ENCODE measurements at regions not wholly inside any gene's neighbourhood (a gene's known extent, or its start where the extent isn't known, plus 50 kb on each side); places are given as distances from the start of the nearest gene placed in this dataset.

DNA sequence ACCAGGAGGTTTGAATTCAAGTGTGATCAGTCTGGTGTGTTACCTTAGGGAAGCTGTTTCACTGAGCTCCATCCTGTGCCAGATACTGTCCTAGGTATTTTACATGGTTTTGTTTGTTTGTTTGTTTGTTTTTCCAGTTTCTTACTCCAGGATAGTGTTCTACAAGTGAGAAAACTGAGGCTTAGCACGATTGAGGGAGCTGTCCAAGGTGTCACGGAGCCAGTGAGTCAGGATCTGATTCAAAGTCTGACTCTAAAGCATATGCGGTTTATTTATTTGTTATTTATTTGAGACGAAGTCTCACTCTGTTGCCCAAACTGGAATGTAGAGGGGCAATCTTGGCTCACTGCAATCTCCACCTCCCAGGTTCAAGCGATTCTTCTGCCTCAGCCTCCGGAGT lies 79.7 kb upstream of the GNG2 start:
- no peak for DNase-seq (ENCODE audit: low read depth)
- TF ChIP-seq, protein P1, sequence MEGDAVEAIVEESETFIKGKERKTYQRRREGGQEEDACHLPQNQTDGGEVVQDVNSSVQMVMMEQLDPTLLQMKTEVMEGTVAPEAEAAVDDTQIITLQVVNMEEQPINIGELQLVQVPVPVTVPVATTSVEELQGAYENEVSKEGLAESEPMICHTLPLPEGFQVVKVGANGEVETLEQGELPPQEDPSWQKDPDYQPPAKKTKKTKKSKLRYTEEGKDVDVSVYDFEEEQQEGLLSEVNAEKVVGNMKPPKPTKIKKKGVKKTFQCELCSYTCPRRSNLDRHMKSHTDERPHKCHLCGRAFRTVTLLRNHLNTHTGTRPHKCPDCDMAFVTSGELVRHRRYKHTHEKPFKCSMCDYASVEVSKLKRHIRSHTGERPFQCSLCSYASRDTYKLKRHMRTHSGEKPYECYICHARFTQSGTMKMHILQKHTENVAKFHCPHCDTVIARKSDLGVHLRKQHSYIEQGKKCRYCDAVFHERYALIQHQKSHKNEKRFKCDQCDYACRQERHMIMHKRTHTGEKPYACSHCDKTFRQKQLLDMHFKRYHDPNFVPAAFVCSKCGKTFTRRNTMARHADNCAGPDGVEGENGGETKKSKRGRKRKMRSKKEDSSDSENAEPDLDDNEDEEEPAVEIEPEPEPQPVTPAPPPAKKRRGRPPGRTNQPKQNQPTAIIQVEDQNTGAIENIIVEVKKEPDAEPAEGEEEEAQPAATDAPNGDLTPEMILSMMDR (conservative IDR thresholded peaks at IDR 0.05; ENCODE audit: low read depth, low read length), result no peak
- no peak overlapping the region for H3K4me3 ChIP-seq (ENCODE audit: low read length)

DNA sequence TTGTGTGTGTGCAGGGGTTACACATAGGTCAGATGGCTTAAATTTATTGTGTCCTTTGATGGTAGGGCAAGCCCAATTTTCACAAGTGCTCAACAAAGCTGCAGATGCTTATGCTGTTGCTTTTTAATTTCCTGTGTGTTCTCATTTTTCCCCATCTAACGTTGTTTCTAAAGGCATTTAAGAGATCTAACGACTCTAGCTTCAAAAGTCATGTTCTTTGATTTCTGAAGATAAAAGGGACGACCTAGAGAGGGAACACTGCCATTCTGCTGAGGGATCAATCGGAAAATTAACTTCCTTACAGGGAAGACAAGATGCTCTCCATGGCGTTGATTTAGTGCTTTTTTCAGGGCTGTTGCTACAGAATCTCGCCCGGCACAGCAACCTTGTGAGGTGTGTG lies 79.0 kb upstream of the GNG2 start:
- no peak overlapping the region for H3K4me3 ChIP-seq (ENCODE audit: low read length)
- TF ChIP-seq, protein P1 (conservative IDR thresholded peaks at IDR 0.05; ENCODE audit: low read depth, low read length), result no peak
- no peak for DNase-seq (ENCODE audit: low read depth)

- no peak for DNase-seq (ENCODE audit: low read depth)
- H3K4me3 ChIP-seq (ENCODE audit: low read length), result no peak overlapping the region
- TF ChIP-seq, protein P1 (conservative IDR thresholded peaks at IDR 0.05; ENCODE audit: low read depth, low read length), result no peak
Measured at GRCh38 chr14:51782435-51782834, 78.0 kb upstream of the GNG2 start.

DNA sequence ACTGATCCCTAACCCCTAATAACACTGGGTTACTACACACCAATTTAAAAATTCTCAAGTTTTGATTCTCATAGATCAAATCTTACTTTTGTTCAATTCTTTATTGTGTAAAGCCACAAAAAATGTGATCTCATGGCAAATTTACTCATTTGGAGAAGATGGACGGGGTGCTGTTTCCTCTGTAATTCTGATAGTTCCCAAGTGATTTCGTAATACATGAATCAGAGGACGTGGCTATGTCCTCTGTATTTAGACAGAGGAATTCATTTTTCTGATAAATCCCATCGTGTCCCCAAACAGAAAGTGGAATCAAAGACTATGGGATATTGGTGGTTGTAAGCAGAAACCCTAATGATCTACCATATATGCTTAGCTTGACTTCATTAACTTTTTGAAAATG lies 76.6 kb upstream of the GNG2 start:
- TF ChIP-seq, protein P1 (conservative IDR thresholded peaks at IDR 0.05; ENCODE audit: low read depth, low read length), result no peak
- H3K4me3 ChIP-seq (ENCODE audit: low read length), result no peak overlapping the region
- DNase-seq (ENCODE audit: low read depth), result no peak

- DNase-seq (ENCODE audit: low read depth), result no peak
- H3K4me3 ChIP-seq (ENCODE audit: low read length), result no peak overlapping the region
- TF ChIP-seq, protein P1 (conservative IDR thresholded peaks at IDR 0.05; ENCODE audit: low read depth, low read length), result no peak
Measured at GRCh38 chr14:51784466-51784865, 75.9 kb upstream of the GNG2 start.

DNA sequence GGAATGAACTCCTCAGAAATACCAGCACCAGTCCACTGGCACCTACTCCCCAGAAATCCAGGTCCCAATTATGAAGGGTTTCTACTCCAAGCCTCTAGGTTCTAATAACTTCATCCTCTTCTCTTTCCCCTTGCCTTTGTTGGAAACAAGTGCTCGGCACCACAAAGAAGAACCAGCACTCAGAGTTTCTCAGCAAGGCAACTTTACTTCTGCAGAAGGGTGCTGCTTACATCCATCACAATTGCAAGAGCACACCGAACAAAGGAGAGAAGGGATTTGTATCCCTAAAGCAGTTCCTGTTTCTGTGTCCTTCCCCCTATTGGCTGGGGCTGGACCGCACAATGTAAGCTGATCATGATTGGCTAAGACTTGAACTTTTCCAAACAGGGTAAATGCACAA lies 74.2 kb upstream of the GNG2 start:
- DNase-seq (ENCODE audit: low read depth), result no peak
- H3K4me3 ChIP-seq (ENCODE audit: low read length), result no peak overlapping the region
- TF ChIP-seq, protein P1 (conservative IDR thresholded peaks at IDR 0.05; ENCODE audit: low read depth, low read length), result no peak

DNA sequence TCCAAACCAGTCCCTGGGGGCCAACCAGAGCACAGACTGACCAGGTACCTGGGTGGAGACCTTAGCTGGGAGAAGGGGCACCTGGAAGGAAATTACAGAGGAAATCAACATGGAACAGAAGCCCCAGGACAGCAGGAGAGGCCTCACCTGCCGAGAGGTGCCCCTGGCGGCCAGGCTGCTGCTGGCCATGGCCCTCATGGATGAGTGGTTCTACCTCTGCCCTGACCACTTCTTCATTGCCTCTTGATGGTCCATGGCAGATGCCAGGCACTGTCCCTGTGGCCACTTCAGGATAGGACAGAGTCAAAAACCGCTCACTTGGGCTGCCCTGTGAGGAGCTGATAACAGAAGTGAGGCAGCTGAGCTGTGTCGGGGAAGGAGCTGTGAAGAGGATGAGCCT lies 73.1 kb upstream of the GNG2 start:
- TF ChIP-seq, protein P1 (conservative IDR thresholded peaks at IDR 0.05; ENCODE audit: low read depth, low read length), result no peak
- no peak for DNase-seq (ENCODE audit: low read depth)
- H3K4me3 ChIP-seq (ENCODE audit: low read length), result no peak overlapping the region

Measured in retinal pigment epithelial cell (primary cell).